Mesenchymal stem cell (in vitro differentiated cells and primary cell): ENCODE measurements at regions not wholly inside any gene's neighbourhood (a gene's known extent, or its start where the extent isn't known, plus 50 kb on each side); places are given as distances from the start of the nearest gene placed in this dataset.

Experiments
- DNase-seq: peaks from one replicate; pipeline ENCODE4 v3.0.0-alpha.2; 2013
- H2AFZ ChIP-seq: one replicate; pipeline ENCODE4 v1.6.1; 2013; ENCODE audit warnings: low read depth, mild to moderate bottlenecking, control low read depth, inconsistent platforms, low read length, moderate library complexity
- H2AK5ac ChIP-seq: 2 replicates; pipeline ENCODE4 v1.6.1; 2013; ENCODE audit warnings: low read length, moderate library complexity, mild to moderate bottlenecking, inconsistent platforms; ENCODE audit not compliant: severe bottlenecking
- H2BK120ac ChIP-seq: one replicate; pipeline ENCODE4 v1.6.1; 2013; ENCODE audit warnings: low read depth, mild to moderate bottlenecking, inconsistent platforms, low read length, moderate library complexity
- H2BK12ac ChIP-seq, 2 experiments: one replicate each; pipeline ENCODE4 v1.6.1; 2013; ENCODE audit warnings: inconsistent platforms in 2 of 2, low read length in 2 of 2, mild to moderate bottlenecking in 2 of 2, moderate library complexity in 2 of 2, control low read depth in 1 of 2
- H2BK15ac ChIP-seq: one replicate; pipeline ENCODE4 v1.6.1; 2013; ENCODE audit warnings: mild to moderate bottlenecking, low read depth, inconsistent platforms; ENCODE audit not compliant: poor library complexity, severe bottlenecking
- H2BK5ac ChIP-seq: 2 replicates; pipeline ENCODE4 v1.6.1; 2013; ENCODE audit warnings: low read depth, mild to moderate bottlenecking, low read length, control low read depth, inconsistent platforms; ENCODE audit not compliant: poor library complexity, severe bottlenecking
- H3K14ac ChIP-seq, 2 experiments: one replicate each; pipeline ENCODE4 v1.6.1; 2013; ENCODE audit warnings: inconsistent platforms in 2 of 2, low read length in 2 of 2, control low read depth in 1 of 2, mild to moderate bottlenecking in 1 of 2, moderate library complexity in 1 of 2
- H3K18ac ChIP-seq, 2 experiments: one replicate each; pipeline ENCODE4 v1.6.1; 2013; ENCODE audit warnings: inconsistent platforms in 2 of 2, low read length in 2 of 2, control low read depth in 1 of 2, low read depth in 1 of 2, mild to moderate bottlenecking in 1 of 2
- H3K23ac ChIP-seq, 2 experiments: one replicate each; pipeline ENCODE4 v1.6.1; 2013; ENCODE audit warnings: inconsistent platforms in 2 of 2, low read length in 2 of 2, mild to moderate bottlenecking in 2 of 2, moderate library complexity in 2 of 2, control low read depth in 1 of 2
- H3K27ac ChIP-seq: 2 replicates; pipeline ENCODE4 v1.5.1; 2013; ENCODE audit warnings: mild to moderate bottlenecking, moderate library complexity, low read length, control low read depth, inconsistent platforms; ENCODE audit not compliant: poor library complexity, severe bottlenecking
- H3K27me3 ChIP-seq, 2 experiments: 2 replicates each; pipeline versions ENCODE4 v1.6.1 to v1.7.0; 2013; ENCODE audit warnings: low read length in 2 of 2, mild to moderate bottlenecking in 2 of 2, moderate library complexity in 2 of 2, control low read depth in 1 of 2, inconsistent platforms in 1 of 2; ENCODE audit not compliant: control insufficient read depth in 1 of 2, insufficient read depth in 1 of 2
- H3K36me3 ChIP-seq, 2 experiments: 2 replicates each; pipeline versions ENCODE4 v1.6.1 to v1.7.0; 2013; ENCODE audit warnings: low read length in 2 of 2, control low read depth in 1 of 2, inconsistent platforms in 1 of 2, low read depth in 1 of 2, mild to moderate bottlenecking in 1 of 2; ENCODE audit not compliant: insufficient read depth in 2 of 2, control insufficient read depth in 1 of 2
- H3K4ac ChIP-seq, 2 experiments: one replicate each; pipeline ENCODE4 v1.6.1; 2013; ENCODE audit warnings: inconsistent platforms in 2 of 2, low read length in 2 of 2, mild to moderate bottlenecking in 2 of 2, moderate library complexity in 2 of 2, control low read depth in 1 of 2, low read depth in 1 of 2
- H3K4me1 ChIP-seq: 2 replicates; pipeline ENCODE4 v1.6.1; 2013; ENCODE audit warnings: low read depth, low read length, control low read depth; ENCODE audit not compliant: control insufficient read depth, insufficient read depth
- H3K4me2 ChIP-seq: 2 replicates; pipeline ENCODE4 v1.6.1; 2013; ENCODE audit warnings: low read length, mild to moderate bottlenecking, inconsistent platforms; ENCODE audit not compliant: poor library complexity, severe bottlenecking
- H3K4me3 ChIP-seq, 2 experiments: 2 replicates each; pipeline versions ENCODE4 v1.5.1 to v1.7.0; 2013; ENCODE audit warnings: low read length in 2 of 2, mild to moderate bottlenecking in 2 of 2, control low read depth in 1 of 2, low read depth in 1 of 2; ENCODE audit not compliant: insufficient read depth in 1 of 2
- H3K79me1 ChIP-seq: replicated peaks from 2 replicates; pipeline ENCODE4 v1.6.1; 2013; ENCODE audit warnings: mild to moderate bottlenecking, control low read depth, low read length, inconsistent platforms; ENCODE audit not compliant: poor library complexity, severe bottlenecking
- H3K9ac ChIP-seq: 2 replicates; pipeline ENCODE4 v1.7.0; 2013; ENCODE audit warnings: mild to moderate bottlenecking, low read length, moderate library complexity
- H3K9me3 ChIP-seq: 2 replicates; pipeline ENCODE4 v1.7.0; 2013; ENCODE audit warnings: mild to moderate bottlenecking, low read length; ENCODE audit not compliant: control insufficient read depth
- H4K8ac ChIP-seq: one replicate; pipeline ENCODE4 v1.6.1; 2013; ENCODE audit warnings: inconsistent platforms, mild to moderate bottlenecking, low read length, moderate library complexity
- H4K91ac ChIP-seq: one replicate; pipeline ENCODE4 v1.6.1; 2013; ENCODE audit warnings: mild to moderate bottlenecking, low read length, inconsistent platforms
- WGBS: methylation state at CpG from one replicate; pipeline ENCODE4 v1.1.7; 2013; ENCODE audit warnings: mixed read lengths; 5-methylcytosine and 5-hydroxymethylcytosine counted together

DNA sequence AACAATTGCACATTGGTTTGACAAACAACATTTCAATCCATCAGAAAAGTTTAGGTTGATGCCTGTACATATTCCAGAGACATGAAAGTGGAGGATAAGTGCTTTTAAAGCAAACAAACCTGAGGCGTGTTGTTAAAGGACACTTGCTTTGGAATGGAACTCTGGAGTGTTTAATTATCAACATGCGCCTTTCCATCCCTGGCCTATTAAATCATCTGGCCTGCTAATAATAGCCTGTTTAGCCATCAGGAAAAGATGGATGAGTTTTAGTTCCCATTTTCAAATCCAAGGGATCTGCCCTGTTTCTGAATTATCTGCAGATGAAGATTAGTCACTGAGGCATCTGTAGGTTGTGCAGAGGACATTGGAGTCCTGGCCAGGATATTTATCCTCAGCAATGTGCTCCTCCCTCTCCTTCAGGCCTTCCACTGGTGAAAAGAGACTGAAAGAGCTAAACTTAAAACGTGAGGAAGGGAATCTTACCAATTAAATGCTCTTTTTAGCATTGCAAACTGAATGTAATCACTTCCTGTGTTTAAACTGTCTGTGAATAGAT, 388.9 kb downstream of the PPARGC1A start:
- Histone ChIP-seq H3K9me3 (peaks cover 10% of the 10 kb centered on the region), H3K4me3 (no peak overlapping the region), H3K36me3 (no peaks in the 10 kb centered on the region), H4K91ac (no peak overlapping the region), H2AK5ac (no peak overlapping the region), H3K79me1 (no peaks in the 10 kb centered on the region), H2BK15ac (no peak overlapping the region), H2BK12ac (no peak overlapping the region), H2BK5ac (no peak overlapping the region), H2AFZ (no peak overlapping the region), H3K14ac (no peak overlapping the region), H3K27ac (no peak overlapping the region), H3K27me3 (no peaks in the 10 kb centered on the region), H4K8ac (no peak overlapping the region), H3K23ac (no peak overlapping the region), H3K18ac (no peak overlapping the region), H3K4me1 (no peaks in the 10 kb centered on the region), H2BK120ac (no peak overlapping the region), H3K9ac (no peak overlapping the region), H3K4ac (no peak overlapping the region), H3K4me2 (no peak overlapping the region)
- 22% methylated on average over 1 of the region's 3 CpGs for WGBS
- no peak for DNase-seq

DNA sequence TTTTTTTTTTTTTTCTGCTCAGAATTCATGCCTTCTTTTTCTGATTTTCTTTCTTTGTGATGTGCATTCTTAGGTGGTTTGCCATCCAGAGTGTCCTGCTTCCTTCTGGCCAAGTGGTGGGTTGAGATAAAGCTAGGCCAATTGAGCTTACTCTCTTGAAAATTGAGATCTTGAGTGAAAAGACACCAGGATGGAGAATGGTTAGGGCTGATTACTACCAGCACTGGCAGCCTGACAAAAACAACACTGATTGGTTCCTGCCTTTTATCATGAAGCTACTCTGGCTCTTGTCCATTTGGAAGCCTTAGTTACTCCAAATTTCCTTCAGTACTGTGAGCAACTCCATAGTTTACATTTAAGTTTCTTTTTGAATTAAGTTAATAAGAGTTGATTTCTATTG, 404.0 kb downstream of the PPARGC1A start:
- Histone ChIP-seq H3K23ac (no peak overlapping the region), H2BK12ac (no peak overlapping the region), H2AK5ac (no peak overlapping the region), H2BK5ac (no peak overlapping the region), H2BK120ac (no peak overlapping the region), H4K8ac (no peak overlapping the region), H3K4me2 (no peak overlapping the region), H3K4me3 (no peak overlapping the region), H3K4me1 (no peaks in the 10 kb centered on the region), H3K18ac (no peak overlapping the region), H2AFZ (no peak overlapping the region), H3K27me3 (no peaks in the 10 kb centered on the region), H2BK15ac (no peak overlapping the region), H3K9ac (no peak overlapping the region), H4K91ac (no peak overlapping the region), H3K9me3 (no peaks in the 10 kb centered on the region), H3K4ac (no peak overlapping the region), H3K14ac (no peak overlapping the region), H3K36me3 (no peaks in the 10 kb centered on the region), H3K27ac (no peak overlapping the region), H3K79me1 (no peaks in the 10 kb centered on the region)
- no peak for DNase-seq

- Histone ChIP-seq H3K9ac (no peak overlapping the region), H3K23ac (no peak overlapping the region), H4K8ac (no peak overlapping the region), H2BK5ac (no peak overlapping the region), H2AK5ac (no peak overlapping the region), H3K18ac (no peak overlapping the region), H3K9me3 (no peaks in the 10 kb centered on the region), H3K4ac (no peak overlapping the region), H3K27me3 (no peaks in the 10 kb centered on the region), H2BK15ac (no peak overlapping the region), H3K4me1 (no peaks in the 10 kb centered on the region), H2AFZ (peak overlapping the region; percentile 10), H2BK12ac (no peak overlapping the region), H3K4me2 (no peak overlapping the region), H3K79me1 (no peaks in the 10 kb centered on the region), H3K36me3 (no peaks in the 10 kb centered on the region), H3K27ac (no peak overlapping the region), H2BK120ac (no peak overlapping the region), H3K14ac (no peak overlapping the region), H3K4me3 (no peak overlapping the region), H4K91ac (no peak overlapping the region)
- DNase-seq, result no peak
- 31% methylated on average over 4 of the region's 4 CpGs for WGBS
Observed at GRCh38 chr4:23484689-23485088, 405.2 kb downstream of the PPARGC1A start.

- no peaks in the 10 kb centered on the region for H3K4me1 ChIP-seq
- no peak overlapping the region for H4K91ac ChIP-seq
- H4K8ac ChIP-seq, result no peak overlapping the region
- no peak overlapping the region for H2BK15ac ChIP-seq
- no peaks in the 10 kb centered on the region for H3K79me1 ChIP-seq
- no peak overlapping the region for H3K9ac ChIP-seq
- H3K27me3 ChIP-seq, result no peaks in the 10 kb centered on the region
- no peaks in the 10 kb centered on the region for H3K9me3 ChIP-seq
- H2AK5ac ChIP-seq, result no peak overlapping the region
- no peak overlapping the region for H3K4me3 ChIP-seq
- H3K18ac ChIP-seq, result no peak overlapping the region
- WGBS, result 65% methylated on average over 2 of the region's 5 CpGs
- H3K27ac ChIP-seq, result no peak overlapping the region
- no peak overlapping the region for H3K4me2 ChIP-seq
- no peak overlapping the region for H3K23ac ChIP-seq
- no peak overlapping the region for H3K14ac ChIP-seq
- H3K36me3 ChIP-seq, result no peaks in the 10 kb centered on the region
- no peak overlapping the region for H2BK5ac ChIP-seq
- H2BK120ac ChIP-seq, result no peak overlapping the region
- H2BK12ac ChIP-seq, result no peak overlapping the region
- peak overlapping the region; percentile 4 for H2AFZ ChIP-seq
- H3K4ac ChIP-seq, result no peak overlapping the region
- DNase-seq, result no peak
Observed at GRCh38 chr4:23483320-23483960, 406.4 kb downstream of the PPARGC1A start.
